ENCODE measurements at regions not wholly inside any gene's neighbourhood (a gene's known extent, or its start where the extent isn't known, plus 50 kb on each side); places are given as distances from the start of the nearest gene placed in this dataset.
"Not testable (repeated sequence)": the region's sequence is repeated elsewhere in the genome, so short reads cannot be mapped to it uniquely, and the experiment has no call there.

DNA sequence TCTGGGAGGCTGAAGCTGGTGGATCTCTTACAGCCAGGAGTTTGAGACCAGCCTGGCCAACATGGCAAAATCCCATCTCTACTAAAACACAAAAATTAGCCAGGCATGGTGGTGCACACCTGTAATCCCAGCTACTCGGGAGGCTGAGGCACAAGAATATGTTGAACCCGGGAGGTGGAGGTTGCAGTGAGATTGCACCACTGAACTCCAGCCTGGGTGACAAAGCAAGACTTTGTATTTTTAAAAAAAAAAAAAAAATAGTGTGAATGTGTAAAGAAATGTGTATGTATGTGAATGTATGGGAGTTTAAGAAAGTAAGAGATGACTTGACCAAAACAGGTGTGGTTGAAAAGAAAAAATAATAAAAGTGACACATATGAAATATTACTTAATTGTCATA lies 167.7 kb upstream of the TEX13C start:
- TF ChIP-seq, protein P1, sequence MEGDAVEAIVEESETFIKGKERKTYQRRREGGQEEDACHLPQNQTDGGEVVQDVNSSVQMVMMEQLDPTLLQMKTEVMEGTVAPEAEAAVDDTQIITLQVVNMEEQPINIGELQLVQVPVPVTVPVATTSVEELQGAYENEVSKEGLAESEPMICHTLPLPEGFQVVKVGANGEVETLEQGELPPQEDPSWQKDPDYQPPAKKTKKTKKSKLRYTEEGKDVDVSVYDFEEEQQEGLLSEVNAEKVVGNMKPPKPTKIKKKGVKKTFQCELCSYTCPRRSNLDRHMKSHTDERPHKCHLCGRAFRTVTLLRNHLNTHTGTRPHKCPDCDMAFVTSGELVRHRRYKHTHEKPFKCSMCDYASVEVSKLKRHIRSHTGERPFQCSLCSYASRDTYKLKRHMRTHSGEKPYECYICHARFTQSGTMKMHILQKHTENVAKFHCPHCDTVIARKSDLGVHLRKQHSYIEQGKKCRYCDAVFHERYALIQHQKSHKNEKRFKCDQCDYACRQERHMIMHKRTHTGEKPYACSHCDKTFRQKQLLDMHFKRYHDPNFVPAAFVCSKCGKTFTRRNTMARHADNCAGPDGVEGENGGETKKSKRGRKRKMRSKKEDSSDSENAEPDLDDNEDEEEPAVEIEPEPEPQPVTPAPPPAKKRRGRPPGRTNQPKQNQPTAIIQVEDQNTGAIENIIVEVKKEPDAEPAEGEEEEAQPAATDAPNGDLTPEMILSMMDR (IDR thresholded peaks at IDR 0.05; ENCODE audit: low read depth, low read length, missing control alignments) = no peak
- no peak overlapping the region for H3K4me3 ChIP-seq (ENCODE audit: low read depth, low read length)
- no peak for DNase-seq (ENCODE audit: low read depth)
- in situ Hi-C loops (cut with HindIII; ENCODE audit: low sequenced_read_pairs) = no loop called here

GRCh38 chrX:125153621-125154020 lies 166.1 kb upstream of the TEX13C start:
- H3K4me3 ChIP-seq (ENCODE audit: low read depth, low read length) = no peak overlapping the region
- DNase-seq (ENCODE audit: low read depth) = no peak
- in situ Hi-C loops (cut with HindIII; ENCODE audit: low sequenced_read_pairs) = no loop called here
- TF ChIP-seq, protein P1 (IDR thresholded peaks at IDR 0.05; ENCODE audit: low read depth, low read length, missing control alignments) = no peak

- in situ Hi-C loops (cut with HindIII; ENCODE audit: low sequenced_read_pairs); H3K4me3 ChIP-seq (ENCODE audit: low read depth, low read length); DNase-seq (ENCODE audit: low read depth): not testable (repeated sequence)
Measured at GRCh38 chrX:125154288-125155257, 165.1 kb upstream of the TEX13C start.

DNA sequence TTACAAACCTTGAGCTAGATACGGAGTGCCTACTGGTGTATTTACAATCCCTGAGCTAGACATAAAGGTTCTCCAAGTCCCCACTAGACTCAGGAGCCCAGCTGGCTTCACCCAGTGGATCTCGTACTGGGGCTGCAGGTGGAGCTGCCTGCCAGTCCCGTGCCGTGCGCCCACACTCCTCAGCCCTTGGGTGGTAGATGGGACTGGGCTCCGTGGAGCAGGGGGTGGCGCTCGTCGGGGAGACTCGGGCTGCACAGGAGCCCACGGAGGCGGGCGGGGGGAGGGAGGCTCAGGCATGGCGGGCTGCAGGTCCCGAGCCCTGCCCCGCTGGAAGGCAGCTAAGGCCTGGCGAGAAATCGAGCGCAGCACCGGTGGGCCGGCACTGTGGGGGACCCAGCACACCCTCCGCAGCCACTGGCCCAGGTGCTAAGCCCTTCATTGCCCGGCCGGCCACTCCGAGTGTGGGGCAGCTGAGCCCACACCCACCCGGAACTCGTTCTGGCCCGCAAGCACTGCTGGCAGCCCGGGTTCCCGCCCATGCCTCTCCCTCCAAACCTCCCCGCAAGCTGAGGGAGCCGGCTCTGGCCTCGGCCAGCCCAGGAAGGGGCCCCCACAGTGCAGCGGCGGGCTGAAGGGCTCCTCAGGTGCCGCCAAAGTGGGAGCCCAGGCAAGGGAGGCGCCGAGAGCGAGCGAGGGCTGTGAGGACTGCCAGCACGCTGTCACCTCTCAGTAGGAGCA lies 164.2 kb upstream of the TEX13C start:
- in situ Hi-C loops (cut with HindIII; ENCODE audit: low sequenced_read_pairs); DNase-seq (ENCODE audit: low read depth): not testable (repeated sequence)

GRCh38 chrX:125170459-125170858 lies 149.2 kb upstream of the TEX13C start:
- H3K4me3 ChIP-seq (ENCODE audit: low read depth, low read length) = no peak overlapping the region
- no peak for DNase-seq (ENCODE audit: low read depth)
- in situ Hi-C loops (cut with HindIII; ENCODE audit: low sequenced_read_pairs) = no loop called here
- TF ChIP-seq, protein P1 (IDR thresholded peaks at IDR 0.05; ENCODE audit: low read depth, low read length, missing control alignments) = no peak

More for the DNA sequence above, 164.2 kb upstream of the TEX13C start:
- H3K4me3 ChIP-seq (ENCODE audit: low read depth, low read length) = not testable (repeated sequence)

- no peak for DNase-seq (ENCODE audit: low read depth)
- in situ Hi-C loops (cut with HindIII; ENCODE audit: low sequenced_read_pairs) = no loop called here
- TF ChIP-seq, protein P1 (IDR thresholded peaks at IDR 0.05; ENCODE audit: low read depth, low read length, missing control alignments) = no peak
- no peak overlapping the region for H3K4me3 ChIP-seq (ENCODE audit: low read depth, low read length)
Measured at GRCh38 chrX:125172531-125172930, 147.1 kb upstream of the TEX13C start.

DNA sequence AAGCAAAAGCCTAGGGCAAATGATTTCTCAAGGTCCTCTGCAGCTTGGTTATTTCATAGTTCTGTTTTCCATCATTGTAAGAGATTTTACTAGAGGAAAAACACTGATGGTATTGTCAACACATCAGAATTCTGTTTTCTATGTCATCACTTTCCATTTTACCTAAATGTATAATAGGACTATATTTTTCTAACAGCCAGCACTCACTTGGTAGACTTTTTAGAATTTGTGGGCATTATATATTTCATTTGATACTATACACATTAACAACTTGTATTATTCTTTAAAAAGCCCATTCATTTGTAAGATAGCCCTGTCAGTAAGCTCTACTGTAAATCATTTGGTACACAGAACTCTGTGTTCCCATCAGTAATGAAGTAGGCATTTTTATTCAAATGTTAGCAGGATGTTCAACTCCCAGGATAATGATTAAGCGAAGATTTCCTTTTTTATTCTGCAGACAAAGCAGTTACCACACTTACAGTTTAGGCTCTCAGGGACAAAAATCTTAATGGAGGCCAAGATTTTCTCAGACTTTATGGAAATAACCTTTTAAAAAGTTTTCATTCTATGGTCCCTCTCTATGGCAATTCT lies 143.6 kb upstream of the TEX13C start:
- no peak for DNase-seq (ENCODE audit: low read depth)
- TF ChIP-seq, protein P1 (IDR thresholded peaks at IDR 0.05; ENCODE audit: low read depth, low read length, missing control alignments) = no peak
- in situ Hi-C loops (cut with HindIII; ENCODE audit: low sequenced_read_pairs) = no loop called here
- no peak overlapping the region for H3K4me3 ChIP-seq (ENCODE audit: low read depth, low read length)

All from astrocyte of the cerebellum (primary cell).